SK-N-MC (cell line): ENCODE measurements at regions not wholly inside any gene's neighbourhood (a gene's known extent, or its start where the extent isn't known, plus 50 kb on each side); places are given as distances from the start of the nearest gene placed in this dataset.

Experiments
- EZH2 ChIP-seq: fragments of 200-600 bp; sonication (generic); IDR thresholded peaks from one replicate; pipeline ENCODE4 v1.6.1; 2017; ENCODE audit warnings: antibody characterized with exemption
- FOXP2 ChIP-seq: optimal IDR thresholded peaks from 2 replicates; pipeline ENCODE3; 2011; ENCODE audit warnings: mild to moderate bottlenecking, moderate library complexity; ENCODE audit not compliant: insufficient read depth; ENCODE audit errors: extremely low read length, control extremely low read depth
- POLR2AphosphoS5 ChIP-seq: IDR thresholded peaks from 2 replicates; pipeline ENCODE4 v1.6.1; 2012; ENCODE audit warnings: mild to moderate bottlenecking, low read depth, low read length, borderline replicate concordance

GRCh38 chr5:40436535-40437237, 243.0 kb upstream of the PTGER4 start:
- no peak for TF ChIP-seq EZH2
- no peak for TF ChIP-seq POLR2AphosphoS5
- TF ChIP-seq FOXP2 = no peak
